ENCODE measurements at regions not wholly inside any gene's neighbourhood (a gene's known extent, or its start where the extent isn't known, plus 50 kb on each side); places are given as distances from the start of the nearest gene placed in this dataset.
"Not testable (repeated sequence)": the region's sequence is repeated elsewhere in the genome, so short reads cannot be mapped to it uniquely, and the experiment has no call there.

DNA sequence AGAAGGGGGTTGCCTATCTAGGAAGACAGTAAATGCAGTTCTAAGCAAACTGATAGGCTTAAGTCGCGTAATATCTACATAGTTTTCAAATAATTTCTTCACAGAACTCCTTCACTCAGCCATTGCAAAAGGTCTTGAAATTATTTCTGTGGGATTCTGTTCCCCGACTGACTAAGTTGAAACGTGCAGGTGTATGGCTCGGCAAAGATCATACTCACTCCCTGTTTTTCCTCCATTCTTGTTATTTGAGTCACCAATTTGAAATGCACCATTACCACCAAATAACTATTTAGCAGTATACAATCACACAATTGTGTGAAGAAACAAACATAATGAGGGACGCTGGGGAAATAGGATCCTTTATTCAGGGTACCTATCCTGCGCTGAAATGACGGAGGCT lies 771.1 kb downstream of the GATA3 start:
- Mint-ChIP-seq H3K9me3 (no peaks in the 10 kb centered on the region), H3K36me3 (no peaks in the 10 kb centered on the region), H3K4me1 (no peaks in the 10 kb centered on the region), H3K4me3 (no peak overlapping the region), H3K27ac (no peak overlapping the region), H3K27me3 (no peaks in the 10 kb centered on the region)
- CTCF ChIA-PET: no interaction called here
- DNase-seq: no peak

DNA sequence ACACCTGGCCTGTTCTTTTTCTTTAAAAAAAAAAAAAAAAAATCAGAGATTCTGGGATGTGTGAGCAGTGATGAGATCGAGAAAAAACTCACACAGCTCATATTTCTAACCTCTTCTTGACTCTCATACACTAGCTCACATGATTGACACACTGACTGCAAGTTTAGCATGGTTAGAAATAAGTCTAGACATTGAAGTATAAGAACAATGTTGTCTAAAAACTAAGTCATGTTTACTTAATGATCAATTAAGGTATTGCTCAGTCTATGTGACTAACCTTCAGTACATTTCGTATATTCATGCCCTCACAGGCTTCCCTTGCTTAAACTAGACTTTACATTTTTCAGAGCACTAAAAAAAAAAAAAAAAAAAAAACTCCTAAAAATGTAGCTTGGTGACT lies 775.1 kb downstream of the GATA3 start:
- Mint-ChIP-seq H3K9me3 (no peaks in the 10 kb centered on the region), H3K4me3 (no peak overlapping the region), H3K4me1 (no peaks in the 10 kb centered on the region), H3K36me3 (no peaks in the 10 kb centered on the region), H3K27me3 (no peaks in the 10 kb centered on the region), H3K27ac (no peak overlapping the region)
- no peak for DNase-seq
- CTCF ChIA-PET: no interaction called here

DNA sequence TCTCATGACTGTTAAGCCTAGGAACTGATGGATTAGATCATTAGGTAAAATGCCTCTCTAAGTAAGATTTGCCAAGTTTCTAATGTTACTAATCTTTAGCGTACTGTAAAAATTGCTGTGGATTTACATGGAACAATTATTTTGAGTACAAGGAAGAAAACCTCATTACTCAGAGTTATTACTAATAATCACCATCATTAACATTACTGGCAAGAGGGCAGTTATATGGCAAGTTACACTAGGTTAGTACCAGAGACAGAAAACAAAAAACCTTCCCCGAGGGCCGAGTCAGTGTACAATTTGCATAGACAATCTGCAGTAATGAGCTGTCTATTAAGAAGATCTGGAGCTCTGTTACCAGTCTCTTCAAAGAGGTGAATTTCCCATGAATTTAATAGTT lies 775.6 kb downstream of the GATA3 start:
- H3K4me3 Mint-ChIP-seq: no peak overlapping the region
- no peaks in the 10 kb centered on the region for H3K36me3 Mint-ChIP-seq
- no peak overlapping the region for H3K27ac Mint-ChIP-seq
- no peaks in the 10 kb centered on the region for H3K27me3 Mint-ChIP-seq
- CTCF ChIA-PET: no interaction called here
- no peaks in the 10 kb centered on the region for H3K4me1 Mint-ChIP-seq
- no peak for DNase-seq
- no peaks in the 10 kb centered on the region for H3K9me3 Mint-ChIP-seq

DNA sequence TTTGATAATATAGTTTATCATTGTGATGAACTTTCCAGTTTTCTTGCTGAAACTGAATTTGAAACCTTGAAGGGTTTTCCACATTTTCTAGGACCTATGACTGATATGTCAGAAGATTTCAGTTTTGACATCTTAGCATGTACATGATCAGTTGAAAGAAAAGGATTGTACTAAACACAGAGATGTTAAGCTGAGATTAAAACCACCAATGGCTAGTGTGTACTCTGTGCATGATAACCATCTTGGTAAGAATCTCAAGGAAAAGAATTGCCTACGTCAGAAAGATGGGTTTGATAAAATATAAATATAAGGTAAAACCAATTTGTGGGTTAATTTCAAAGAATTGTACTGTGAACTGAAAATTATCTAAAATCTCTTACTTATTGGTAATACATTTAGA lies 776.4 kb downstream of the GATA3 start:
- no peaks in the 10 kb centered on the region for H3K9me3 Mint-ChIP-seq
- no peaks in the 10 kb centered on the region for H3K36me3 Mint-ChIP-seq
- H3K4me3 Mint-ChIP-seq: no peak overlapping the region
- CTCF ChIA-PET: no interaction called here
- H3K27me3 Mint-ChIP-seq: no peaks in the 10 kb centered on the region
- H3K4me1 Mint-ChIP-seq: no peaks in the 10 kb centered on the region
- DNase-seq: no peak
- no peak overlapping the region for H3K27ac Mint-ChIP-seq

DNA sequence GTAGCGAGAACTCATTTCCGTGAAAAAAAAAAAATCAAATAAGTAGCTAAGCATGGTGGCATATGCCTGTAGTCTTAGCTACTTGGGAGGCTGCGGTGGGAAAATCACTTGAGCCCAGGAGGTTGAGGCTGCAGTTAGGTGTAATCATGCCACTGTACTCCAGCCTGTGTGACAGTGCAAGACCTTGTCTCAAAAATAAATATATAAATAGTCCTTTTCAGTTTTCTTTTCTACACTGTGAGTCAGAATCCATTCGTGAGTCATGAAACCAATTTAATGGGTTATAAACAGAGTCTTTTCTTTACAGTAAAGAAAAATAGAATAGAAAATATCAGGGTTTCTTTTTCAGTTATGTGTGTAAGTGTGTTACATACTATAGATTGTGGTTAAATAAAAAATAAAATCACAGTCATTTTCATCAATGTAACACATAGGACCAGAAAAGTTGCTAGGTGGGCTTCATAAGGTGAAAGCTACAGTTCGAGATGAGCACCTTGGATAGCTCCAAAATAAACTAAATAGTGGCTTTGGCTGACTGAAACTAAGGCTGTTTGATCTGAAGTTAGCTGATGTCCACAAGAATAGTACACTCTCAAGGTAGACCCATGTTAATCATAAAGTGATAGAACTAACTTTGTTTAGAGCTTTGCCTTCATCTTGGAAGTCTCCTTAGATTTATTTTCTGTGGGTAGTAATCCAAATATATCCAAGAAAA lies 781.1 kb downstream of the GATA3 start:
- Mint-ChIP-seq H3K9me3 (peaks cover 2% of the 10 kb centered on the region), H3K4me3 (no peak overlapping the region), H3K36me3 (no peaks in the 10 kb centered on the region), H3K27me3 (no peaks in the 10 kb centered on the region), H3K27ac (no peak overlapping the region), H3K4me1 (no peaks in the 10 kb centered on the region)
- CTCF ChIA-PET: no interaction called here
- no peak for DNase-seq

DNA sequence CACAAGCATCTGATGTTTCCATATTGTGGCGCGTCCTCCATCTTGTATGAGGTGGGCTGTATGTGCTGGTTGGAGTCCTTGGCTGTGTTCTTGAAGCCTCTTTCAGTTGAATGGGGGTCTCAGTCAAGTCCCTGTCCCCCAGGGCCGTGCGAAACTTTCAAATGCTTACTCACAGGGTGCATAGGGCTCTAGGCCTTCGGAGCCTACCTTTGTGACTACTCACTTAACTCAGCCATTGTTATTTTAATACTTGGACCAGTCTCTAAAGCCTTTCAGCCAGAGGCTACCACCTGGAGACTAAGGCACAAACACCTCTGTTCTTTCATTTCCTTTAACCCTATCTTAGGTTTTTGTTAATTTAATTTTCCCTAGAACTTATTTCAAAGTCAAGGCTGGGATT lies 785.9 kb downstream of the GATA3 start:
- H3K36me3 Mint-ChIP-seq: no peaks in the 10 kb centered on the region
- no peak overlapping the region for H3K27ac Mint-ChIP-seq
- CTCF ChIA-PET: no interaction called here
- no peak for DNase-seq
- H3K4me3 Mint-ChIP-seq: no peak overlapping the region
- H3K4me1 Mint-ChIP-seq: no peaks in the 10 kb centered on the region
- H3K27me3 Mint-ChIP-seq: no peaks in the 10 kb centered on the region
- peaks cover 5% of the 10 kb centered on the region for H3K9me3 Mint-ChIP-seq

DNA sequence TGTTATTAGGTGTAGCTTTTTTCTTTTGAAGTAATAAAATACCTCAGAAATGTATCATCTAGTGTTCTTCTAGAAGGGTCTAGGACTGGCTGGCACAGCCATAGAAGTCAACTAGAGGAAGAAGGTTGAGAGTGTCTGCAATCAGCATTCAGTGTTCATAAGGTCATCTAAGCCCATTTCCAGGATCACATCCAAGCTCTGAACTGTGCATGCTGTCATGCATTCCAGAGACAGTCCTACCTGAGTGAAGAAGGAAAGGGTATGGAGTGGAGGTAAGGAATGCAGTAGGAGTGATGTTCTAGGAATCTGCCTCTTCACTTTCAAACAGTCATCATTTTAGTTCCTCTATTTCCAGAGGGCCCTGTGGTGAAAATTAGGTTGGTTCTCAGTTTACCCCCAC lies 789.7 kb downstream of the GATA3 start:
- Mint-ChIP-seq H3K4me1 (no peaks in the 10 kb centered on the region), H3K4me3 (no peak overlapping the region), H3K27ac (no peak overlapping the region), H3K27me3 (no peaks in the 10 kb centered on the region), H3K36me3 (no peaks in the 10 kb centered on the region), H3K9me3 (peaks cover 4% of the 10 kb centered on the region)
- no peak for DNase-seq
- CTCF ChIA-PET: no interaction called here

DNA sequence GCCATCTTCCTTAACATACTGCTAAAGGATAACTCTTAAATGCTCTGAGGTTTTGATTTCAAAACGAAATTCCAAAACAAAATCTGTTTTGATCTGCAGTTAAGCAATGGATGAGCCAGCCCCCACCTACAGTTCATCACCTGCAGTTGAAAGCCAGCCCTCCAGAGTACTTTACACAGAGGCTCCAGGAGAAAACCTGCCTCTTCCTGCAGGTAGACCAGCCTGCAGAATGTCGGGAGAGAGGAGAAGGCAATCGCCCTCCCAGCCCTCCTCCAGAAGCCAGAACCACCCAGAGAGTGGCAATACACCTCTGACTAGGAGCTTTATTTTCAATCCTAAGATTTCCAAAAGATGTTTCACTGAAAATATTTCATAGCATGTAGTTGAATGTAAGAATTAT lies 798.1 kb downstream of the GATA3 start:
- H3K27ac Mint-ChIP-seq: no peak overlapping the region
- H3K27me3 Mint-ChIP-seq: no peaks in the 10 kb centered on the region
- CTCF ChIA-PET: no interaction called here
- H3K4me1 Mint-ChIP-seq: no peaks in the 10 kb centered on the region
- DNase-seq: no peak
- H3K9me3 Mint-ChIP-seq: no peaks in the 10 kb centered on the region
- no peak overlapping the region for H3K4me3 Mint-ChIP-seq
- H3K36me3 Mint-ChIP-seq: no peaks in the 10 kb centered on the region

DNA sequence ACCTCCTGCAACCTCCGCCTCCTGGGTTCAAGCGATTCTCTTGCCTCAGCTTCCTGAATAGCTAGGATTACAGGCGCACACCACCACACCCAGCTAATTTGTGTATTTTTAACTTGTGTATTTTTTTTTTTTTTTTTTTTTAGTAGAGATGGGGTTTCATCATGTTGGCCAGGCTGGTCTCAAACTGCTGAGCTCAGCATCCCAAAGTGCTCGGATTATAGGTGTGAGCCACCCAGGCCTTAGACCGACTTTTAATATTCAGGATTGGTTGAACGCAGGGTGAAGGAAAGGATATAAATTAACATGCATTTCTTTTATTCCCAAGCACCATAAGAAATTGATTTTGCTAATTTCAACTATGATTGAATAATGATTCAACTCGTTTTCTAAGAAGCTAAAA lies 798.6 kb downstream of the GATA3 start:
- CTCF ChIA-PET: no interaction called here
- H3K4me1 Mint-ChIP-seq: no peaks in the 10 kb centered on the region
- H3K36me3 Mint-ChIP-seq: no peaks in the 10 kb centered on the region
- H3K4me3 Mint-ChIP-seq: no peak overlapping the region
- H3K9me3 Mint-ChIP-seq: no peaks in the 10 kb centered on the region
- H3K27ac Mint-ChIP-seq: no peak overlapping the region
- no peak for DNase-seq
- no peaks in the 10 kb centered on the region for H3K27me3 Mint-ChIP-seq

DNA sequence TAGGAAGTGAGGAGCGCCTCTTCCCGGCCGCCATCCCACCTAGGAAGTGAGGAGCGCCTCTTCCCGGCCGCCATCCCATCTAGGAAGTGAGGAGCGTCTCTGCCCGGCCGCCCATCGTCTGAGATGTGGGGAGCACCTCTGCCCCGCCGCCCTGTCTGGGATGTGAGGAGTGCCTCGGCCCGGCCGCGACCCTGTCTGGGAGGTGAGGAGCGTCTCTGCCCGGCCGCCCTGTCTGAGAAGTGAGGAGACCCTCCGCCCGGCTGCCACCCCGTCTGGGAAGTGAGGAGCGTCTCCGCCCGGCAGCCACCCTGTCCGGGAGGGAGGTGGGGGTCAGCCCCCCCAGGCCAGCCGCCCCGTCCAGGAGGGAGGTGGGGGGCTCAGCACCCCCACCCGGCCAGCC lies 814.4 kb downstream of the GATA3 start:
- H3K27ac Mint-ChIP-seq, H3K4me3 Mint-ChIP-seq, DNase-seq, CTCF ChIA-PET, H3K9me3 Mint-ChIP-seq, H3K4me1 Mint-ChIP-seq, H3K36me3 Mint-ChIP-seq, H3K27me3 Mint-ChIP-seq: not testable (repeated sequence)

DNA sequence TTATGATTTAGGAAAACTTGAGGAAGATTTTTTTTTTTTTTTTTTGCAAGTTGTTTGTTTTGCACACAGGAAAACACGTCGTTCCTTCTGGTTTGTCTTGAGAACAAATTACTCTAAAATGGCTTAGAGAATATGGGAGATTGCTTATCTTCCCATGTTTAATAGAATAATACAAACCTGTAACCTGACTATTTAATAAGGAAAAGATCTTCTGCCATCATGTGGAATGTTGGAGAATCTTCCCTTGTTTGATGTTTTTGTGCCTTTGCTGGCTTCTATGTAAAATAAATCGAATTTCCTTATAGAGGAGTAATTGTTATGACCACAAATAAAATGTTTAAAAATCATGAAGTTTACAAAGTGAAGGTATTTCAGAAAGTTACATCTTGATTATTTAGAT lies 818.8 kb downstream of the GATA3 start:
- CTCF ChIA-PET: no interaction called here
- Mint-ChIP-seq H3K27ac (no peak overlapping the region), H3K4me1 (no peaks in the 10 kb centered on the region), H3K27me3 (no peaks in the 10 kb centered on the region), H3K36me3 (no peaks in the 10 kb centered on the region), H3K4me3 (no peak overlapping the region), H3K9me3 (no peaks in the 10 kb centered on the region)
- no peak for DNase-seq

DNA sequence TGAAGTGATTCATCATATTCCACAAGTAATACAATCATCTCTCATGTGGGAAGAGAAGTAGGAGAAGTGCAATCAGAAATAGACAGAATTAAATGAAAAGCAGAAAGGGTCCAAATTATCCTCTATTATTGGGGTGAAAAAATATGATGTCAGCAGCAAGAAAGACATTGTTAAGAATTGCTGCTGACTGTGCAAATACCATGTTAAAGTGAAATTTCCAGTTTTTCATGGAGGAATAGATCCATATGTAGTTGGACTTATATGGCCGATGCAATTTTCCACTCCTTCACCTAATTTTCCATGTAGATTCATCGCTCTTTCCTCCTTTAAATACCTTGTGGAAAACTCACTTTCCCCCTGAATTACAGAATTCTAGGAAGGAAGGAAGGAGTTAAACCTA lies 819.8 kb downstream of the GATA3 start:
- no peak for DNase-seq
- Mint-ChIP-seq H3K9me3 (no peaks in the 10 kb centered on the region), H3K4me1 (no peaks in the 10 kb centered on the region), H3K36me3 (no peaks in the 10 kb centered on the region), H3K27me3 (no peaks in the 10 kb centered on the region), H3K27ac (no peak overlapping the region), H3K4me3 (no peak overlapping the region)
- CTCF ChIA-PET: no interaction called here

DNA sequence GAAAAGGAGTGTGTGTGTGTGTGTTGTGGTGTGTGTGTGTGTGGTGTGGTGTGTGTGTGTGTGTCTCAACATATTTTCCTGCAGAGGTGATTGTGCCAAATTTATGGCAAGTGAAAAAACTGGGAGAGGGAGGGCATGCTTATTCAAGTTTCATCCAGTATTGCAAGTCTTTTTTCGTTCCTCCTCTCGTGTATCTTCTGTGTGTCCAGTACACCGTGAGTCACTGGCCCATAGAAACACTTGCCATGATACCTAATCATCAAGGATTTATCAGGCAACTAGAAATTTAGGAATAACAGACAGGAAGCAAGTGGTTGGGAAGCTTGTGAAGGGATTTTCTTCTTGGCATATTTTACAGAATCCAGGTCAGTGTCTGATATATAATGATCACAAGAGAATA lies 820.5 kb downstream of the GATA3 start:
- Mint-ChIP-seq H3K27me3 (no peaks in the 10 kb centered on the region), H3K4me3 (no peak overlapping the region), H3K27ac (no peak overlapping the region), H3K36me3 (no peaks in the 10 kb centered on the region), H3K4me1 (no peaks in the 10 kb centered on the region), H3K9me3 (no peaks in the 10 kb centered on the region)
- DNase-seq: no peak
- CTCF ChIA-PET: no interaction called here

DNA sequence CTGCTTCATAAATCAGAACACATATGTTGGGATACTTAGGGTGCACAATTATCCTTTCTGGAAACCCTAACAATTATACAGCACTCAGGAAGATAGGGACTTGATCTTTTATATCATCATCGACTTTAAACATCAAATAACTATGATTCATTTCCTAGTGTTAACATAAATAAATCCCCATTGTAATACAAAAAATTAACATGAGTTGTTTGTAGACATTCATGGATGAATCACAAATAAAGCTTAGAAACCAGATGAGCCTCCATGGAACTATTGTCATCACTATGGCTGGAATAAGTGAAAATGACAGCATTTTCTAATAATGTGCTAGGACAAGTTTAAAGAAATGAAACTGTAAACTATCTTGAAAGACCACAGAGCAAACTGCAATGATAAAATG lies 821.7 kb downstream of the GATA3 start:
- Mint-ChIP-seq H3K27me3 (no peaks in the 10 kb centered on the region), H3K36me3 (no peaks in the 10 kb centered on the region), H3K4me1 (no peaks in the 10 kb centered on the region), H3K27ac (no peak overlapping the region), H3K9me3 (no peaks in the 10 kb centered on the region), H3K4me3 (no peak overlapping the region)
- CTCF ChIA-PET: no interaction called here
- DNase-seq: no peak

DNA sequence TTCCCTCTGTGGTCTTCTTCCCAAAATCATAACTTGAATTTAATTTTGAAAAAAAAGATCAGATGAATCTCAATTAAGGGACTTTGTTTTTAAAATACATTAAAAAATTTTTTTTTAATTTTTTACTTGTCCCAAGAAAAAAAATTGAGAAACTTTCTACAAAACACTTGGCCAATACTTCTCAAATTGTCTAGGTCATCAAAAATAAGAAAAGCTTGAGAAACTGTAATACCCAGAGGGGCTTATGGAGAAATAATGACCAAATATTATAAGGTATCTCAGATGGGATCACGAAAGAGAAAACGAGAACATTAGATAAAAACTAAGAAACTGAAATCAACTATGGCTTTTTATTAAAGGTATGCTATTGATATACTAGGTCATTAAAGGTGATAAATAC lies 835.0 kb downstream of the GATA3 start:
- Mint-ChIP-seq H3K36me3 (no peaks in the 10 kb centered on the region), H3K4me3 (no peak overlapping the region), H3K4me1 (no peaks in the 10 kb centered on the region), H3K27ac (no peak overlapping the region), H3K27me3 (no peaks in the 10 kb centered on the region), H3K9me3 (no peaks in the 10 kb centered on the region)
- CTCF ChIA-PET: no interaction called here
- DNase-seq: no peak

DNA sequence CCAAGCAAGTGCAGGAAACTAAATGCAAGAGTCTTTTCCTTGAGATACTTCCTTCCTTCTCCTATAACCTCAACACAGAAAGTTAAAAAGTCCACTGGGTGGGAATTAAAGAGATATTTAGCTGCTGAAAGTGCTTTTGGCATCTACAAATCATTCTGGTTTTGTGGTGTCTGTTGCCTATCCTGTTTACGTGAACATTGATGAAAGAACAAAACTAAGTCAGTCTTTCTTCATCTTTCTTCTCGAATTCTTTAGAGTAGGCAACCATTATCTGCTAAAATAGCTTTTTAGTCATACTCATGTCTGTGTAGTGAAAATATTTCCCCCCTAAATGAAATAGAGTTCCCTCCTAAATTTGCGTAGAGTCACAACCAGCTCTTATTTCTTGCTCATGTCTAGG lies 838.6 kb downstream of the GATA3 start:
- H3K4me1 Mint-ChIP-seq: no peaks in the 10 kb centered on the region
- H3K27me3 Mint-ChIP-seq: no peaks in the 10 kb centered on the region
- DNase-seq: no peak
- no peak overlapping the region for H3K4me3 Mint-ChIP-seq
- no peaks in the 10 kb centered on the region for H3K36me3 Mint-ChIP-seq
- CTCF ChIA-PET: no interaction called here
- peaks cover 3% of the 10 kb centered on the region for H3K9me3 Mint-ChIP-seq
- H3K27ac Mint-ChIP-seq: no peak overlapping the region

All from activated naive CD4-positive, alpha-beta T cell treated with anti-CD3 and anti-CD28 coated beads, Interleukin-2, amount 10 ng/mL, durations not matched to agents 7 days and 5 days (primary cell).